Uterus (tissue), 2 donors: ENCODE measurements at regions not wholly inside any gene's neighbourhood (a gene's known extent, or its start where the extent isn't known, plus 50 kb on each side); places are given as distances from the start of the nearest gene placed in this dataset.

Source experiments
- POLR2A ChIP-seq, 2 donors: fragments of 450-650 bp; IDR thresholded peaks; one replicate each; pipeline ENCODE4 v1.6.1; 2016; ENCODE audit warnings: antibody characterized with exemption in 2 of 2, mild to moderate bottlenecking in 1 of 2, moderate library complexity in 1 of 2
- TF ChIP-seq, protein P1 (sequence below), 4 experiments: fragments of 200-600 bp in 2 of 4; fragments of 450-650 bp in 2 of 4; sonication (generic) in 2 of 4; IDR thresholded peaks; one replicate each; pipeline ENCODE4 v1.5.1; 2016 to 2019; ENCODE audit warnings: antibody characterized with exemption in 4 of 4, mild to moderate bottlenecking in 2 of 4, moderate library complexity in 1 of 4

DNA sequence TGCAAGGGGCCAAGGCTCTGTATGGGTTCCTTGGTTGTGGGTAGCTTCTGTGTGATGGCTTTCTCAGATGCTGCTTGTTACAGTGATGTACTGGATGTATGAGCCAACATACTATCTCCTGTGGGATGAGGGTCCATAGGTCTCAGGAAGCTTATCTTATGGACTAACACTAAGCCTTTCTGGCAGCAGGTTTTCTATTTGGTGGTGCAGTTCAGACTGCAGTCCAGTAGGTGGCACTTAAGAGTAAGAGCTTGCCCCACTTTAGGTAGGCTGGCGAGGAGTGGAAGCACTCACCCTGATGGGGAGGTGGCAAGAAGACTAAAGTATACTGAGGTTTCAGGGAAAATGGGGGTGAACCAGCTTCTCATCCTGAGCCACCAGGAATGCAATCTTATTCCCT, 306.7 kb upstream of the MAOA start:
- TF ChIP-seq, protein P1, sequence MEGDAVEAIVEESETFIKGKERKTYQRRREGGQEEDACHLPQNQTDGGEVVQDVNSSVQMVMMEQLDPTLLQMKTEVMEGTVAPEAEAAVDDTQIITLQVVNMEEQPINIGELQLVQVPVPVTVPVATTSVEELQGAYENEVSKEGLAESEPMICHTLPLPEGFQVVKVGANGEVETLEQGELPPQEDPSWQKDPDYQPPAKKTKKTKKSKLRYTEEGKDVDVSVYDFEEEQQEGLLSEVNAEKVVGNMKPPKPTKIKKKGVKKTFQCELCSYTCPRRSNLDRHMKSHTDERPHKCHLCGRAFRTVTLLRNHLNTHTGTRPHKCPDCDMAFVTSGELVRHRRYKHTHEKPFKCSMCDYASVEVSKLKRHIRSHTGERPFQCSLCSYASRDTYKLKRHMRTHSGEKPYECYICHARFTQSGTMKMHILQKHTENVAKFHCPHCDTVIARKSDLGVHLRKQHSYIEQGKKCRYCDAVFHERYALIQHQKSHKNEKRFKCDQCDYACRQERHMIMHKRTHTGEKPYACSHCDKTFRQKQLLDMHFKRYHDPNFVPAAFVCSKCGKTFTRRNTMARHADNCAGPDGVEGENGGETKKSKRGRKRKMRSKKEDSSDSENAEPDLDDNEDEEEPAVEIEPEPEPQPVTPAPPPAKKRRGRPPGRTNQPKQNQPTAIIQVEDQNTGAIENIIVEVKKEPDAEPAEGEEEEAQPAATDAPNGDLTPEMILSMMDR (IDR thresholded peaks at IDR 0.05), result no peak
- no peak for TF ChIP-seq POLR2A (IDR thresholded peaks at IDR 0.05)
